ENCODE measurements at regions not wholly inside any gene's neighbourhood (a gene's known extent, or its start where the extent isn't known, plus 50 kb on each side); places are given as distances from the start of the nearest gene placed in this dataset.

- TF ChIP-seq CTCF (IDR thresholded peaks at IDR 0.05; ENCODE audit: extremely low read depth in 1 of 2, insufficient read depth in 1 of 2, low read depth in 1 of 2, low read length in 2 of 2) (no peak), MAX (IDR thresholded peaks at IDR 0.05; ENCODE audit: insufficient read depth, insufficient read length) (no peak)
These were observed 55.7 kb upstream of the PREP start for GRCh38 chr6:105458551-105458950.
